ENCODE measurements at regions not wholly inside any gene's neighbourhood (a gene's known extent, or its start where the extent isn't known, plus 50 kb on each side); places are given as distances from the start of the nearest gene placed in this dataset.

GRCh38 chrX:82676386-82676785 lies 831.7 kb upstream of the POU3F4 start:
- TF ChIP-seq POLR2A (IDR thresholded peaks at IDR 0.05) = no peak
- TF ChIP-seq CTCF (IDR thresholded peaks at IDR 0.05) = peak in 1 of 3 experiments; percentile 22
- 44 to 45% methylated on average over 2 of the region's 2 CpGs for WGBS, 2 donors
- intact Hi-C loops (cut with DNase I; ENCODE audit: low total_unique reads) = no loop called here

GRCh38 chrX:82677286-82677685 lies 830.8 kb upstream of the POU3F4 start:
- Histone ChIP-seq H3K4me3 (no peak overlapping the region), H3K36me3 (ENCODE audit: low read depth, missing control alignments) (no peaks in the 10 kb centered on the region), H3K9me3 (no peaks in the 10 kb centered on the region), H3K27me3 (no peaks in the 10 kb centered on the region), H3K4me1 (no peaks in the 10 kb centered on the region), H3K27ac (no peak overlapping the region)
- 67 to 85% methylated on average over 3 of the region's 3 CpGs for whole genome bisulfite sequencing, 2 donors
- no peak for DNase-seq
- TF ChIP-seq CTCF (IDR thresholded peaks at IDR 0.05) (no peak), POLR2A (IDR thresholded peaks at IDR 0.05) (no peak)
- intact Hi-C loops (cut with DNase I; ENCODE audit: low total_unique reads) = no loop called here

More at GRCh38 chrX:82676386-82676785, 831.7 kb upstream of the POU3F4 start:
- H3K27me3 ChIP-seq = no peaks in the 10 kb centered on the region
- H3K27ac ChIP-seq = no peak overlapping the region
- no peaks in the 10 kb centered on the region for H3K36me3 ChIP-seq (ENCODE audit: low read depth, missing control alignments)
- H3K9me3 ChIP-seq = no peaks in the 10 kb centered on the region
- no peaks in the 10 kb centered on the region for H3K4me1 ChIP-seq
- no peak overlapping the region for H3K4me3 ChIP-seq
- no peak for DNase-seq

- Histone ChIP-seq H3K36me3 (ENCODE audit: low read depth, missing control alignments) (no peaks in the 10 kb centered on the region), H3K4me3 (no peak overlapping the region), H3K9me3 (no peaks in the 10 kb centered on the region), H3K4me1 (no peaks in the 10 kb centered on the region), H3K27ac (no peak overlapping the region), H3K27me3 (no peaks in the 10 kb centered on the region)
- TF ChIP-seq CTCF (IDR thresholded peaks at IDR 0.05) = no peak
- TF ChIP-seq POLR2A (IDR thresholded peaks at IDR 0.05) = no peak
- 51 to 62% methylated on average over 3 of the region's 3 CpGs for WGBS, 2 donors
- DNase-seq = no peak
- intact Hi-C loops (cut with DNase I; ENCODE audit: low total_unique reads) = no loop called here
Observed at GRCh38 chrX:82692991-82693390, 815.1 kb upstream of the POU3F4 start.

- Histone ChIP-seq H3K36me3 (ENCODE audit: low read depth, missing control alignments) (no peaks in the 10 kb centered on the region), H3K9me3 (no peaks in the 10 kb centered on the region), H3K27me3 (no peaks in the 10 kb centered on the region), H3K4me3 (no peak overlapping the region), H3K27ac (no peak overlapping the region), H3K4me1 (no peaks in the 10 kb centered on the region)
- intact Hi-C loops (cut with DNase I; ENCODE audit: low total_unique reads) = no loop called here
- no peak for TF ChIP-seq POLR2A (IDR thresholded peaks at IDR 0.05)
- TF ChIP-seq CTCF (IDR thresholded peaks at IDR 0.05) = no peak
- no peak for DNase-seq
- 86 to 92% methylated on average over 2 of the region's 2 CpGs for WGBS, 2 donors
Observed at GRCh38 chrX:82695066-82695465, 813.0 kb upstream of the POU3F4 start.

GRCh38 chrX:82703551-82703950 lies 804.5 kb upstream of the POU3F4 start:
- 50 to 51% methylated on average over 5 of the region's 5 CpGs for WGBS, 2 donors
- no peak overlapping the region for H3K4me3 ChIP-seq
- H3K4me1 ChIP-seq = no peaks in the 10 kb centered on the region
- H3K9me3 ChIP-seq = no peaks in the 10 kb centered on the region
- H3K27me3 ChIP-seq = no peaks in the 10 kb centered on the region
- DNase-seq = no peak
- H3K27ac ChIP-seq = no peak overlapping the region
- H3K36me3 ChIP-seq (ENCODE audit: low read depth, missing control alignments) = no peaks in the 10 kb centered on the region
- intact Hi-C loops (cut with DNase I; ENCODE audit: low total_unique reads) = no loop called here
- TF ChIP-seq POLR2A (IDR thresholded peaks at IDR 0.05) (no peak), CTCF (IDR thresholded peaks at IDR 0.05) (no peak)

Measured in testis (tissue), 2 donors.